H1 (cell line): ENCODE measurements at regions not wholly inside any gene's neighbourhood (a gene's known extent, or its start where the extent isn't known, plus 50 kb on each side); places are given as distances from the start of the nearest gene placed in this dataset.

Source experiments
- BACH1 ChIP-seq: IDR thresholded peaks from 2 replicates; pipeline ENCODE4 v1.6.1; 2012; ENCODE audit warnings: low read length, improper control_type of control experiment
- JUN ChIP-seq: IDR thresholded peaks from 2 replicates; pipeline ENCODE4 v1.6.1; 2011; ENCODE audit warnings: low read depth, mild to moderate bottlenecking, improper control_type of control experiment, low read length
- JUND ChIP-seq: IDR thresholded peaks from 2 replicates; pipeline ENCODE4 v1.6.1; 2011; ENCODE audit warnings: mild to moderate bottlenecking, improper control_type of control experiment, low read length
- RFX5 ChIP-seq: IDR thresholded peaks from 2 replicates; pipeline ENCODE4 v1.6.1; 2011; ENCODE audit warnings: low read depth, low read length, improper control_type of control experiment, borderline replicate concordance
- SUZ12 ChIP-seq: fragments of 200-600 bp; sonication (generic); IDR thresholded peaks from 2 replicates; pipeline ENCODE4 v1.6.1; 2012; ENCODE audit warnings: mild to moderate bottlenecking, inconsistent platforms, low read length, moderate library complexity, mixed read lengths
- TAF1 ChIP-seq: IDR thresholded peaks from 2 replicates; pipeline ENCODE4 v1.6.1; 2011; ENCODE audit warnings: mild to moderate bottlenecking, low read depth, low read length
- TBP ChIP-seq: IDR thresholded peaks from 2 replicates; pipeline ENCODE4 v1.6.1; 2011; ENCODE audit warnings: low read depth, low read length, improper control_type of control experiment
- TF ChIP-seq, protein P1 (sequence below): fragments of 300-600 bp; sonication (generic); IDR thresholded peaks from 2 replicates; pipeline ENCODE4 v1.7.1; 2012; ENCODE audit warnings: low read length, moderate library complexity, mild to moderate bottlenecking, inconsistent platforms; ENCODE audit not compliant: insufficient replicate concordance
- TF ChIP-seq, protein P2 (sequence below): IDR thresholded peaks from 2 replicates; pipeline ENCODE4 v1.6.1; 2011; ENCODE audit warnings: low read length, improper control_type of control experiment

DNA sequence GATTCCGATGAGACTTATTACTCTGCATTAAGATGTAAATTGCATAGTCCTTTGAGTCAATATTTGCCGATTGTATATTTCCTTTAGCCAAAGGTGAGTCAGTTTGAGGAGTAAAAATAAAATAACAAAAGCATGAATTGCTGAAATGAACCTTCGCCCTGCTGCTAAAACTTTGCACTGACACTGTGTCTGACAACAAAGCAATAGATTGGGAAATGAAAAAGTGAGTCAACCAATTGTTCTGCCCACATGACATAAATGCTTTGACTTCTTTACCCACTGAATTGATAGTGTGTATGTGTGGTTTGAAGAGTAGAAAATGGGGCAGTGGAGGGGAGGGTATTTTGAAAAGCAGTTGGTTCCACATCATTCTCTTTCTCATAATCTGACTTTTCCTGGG is 88.4 kb upstream of the AFF2 start (continued):
- TF ChIP-seq, protein P1, sequence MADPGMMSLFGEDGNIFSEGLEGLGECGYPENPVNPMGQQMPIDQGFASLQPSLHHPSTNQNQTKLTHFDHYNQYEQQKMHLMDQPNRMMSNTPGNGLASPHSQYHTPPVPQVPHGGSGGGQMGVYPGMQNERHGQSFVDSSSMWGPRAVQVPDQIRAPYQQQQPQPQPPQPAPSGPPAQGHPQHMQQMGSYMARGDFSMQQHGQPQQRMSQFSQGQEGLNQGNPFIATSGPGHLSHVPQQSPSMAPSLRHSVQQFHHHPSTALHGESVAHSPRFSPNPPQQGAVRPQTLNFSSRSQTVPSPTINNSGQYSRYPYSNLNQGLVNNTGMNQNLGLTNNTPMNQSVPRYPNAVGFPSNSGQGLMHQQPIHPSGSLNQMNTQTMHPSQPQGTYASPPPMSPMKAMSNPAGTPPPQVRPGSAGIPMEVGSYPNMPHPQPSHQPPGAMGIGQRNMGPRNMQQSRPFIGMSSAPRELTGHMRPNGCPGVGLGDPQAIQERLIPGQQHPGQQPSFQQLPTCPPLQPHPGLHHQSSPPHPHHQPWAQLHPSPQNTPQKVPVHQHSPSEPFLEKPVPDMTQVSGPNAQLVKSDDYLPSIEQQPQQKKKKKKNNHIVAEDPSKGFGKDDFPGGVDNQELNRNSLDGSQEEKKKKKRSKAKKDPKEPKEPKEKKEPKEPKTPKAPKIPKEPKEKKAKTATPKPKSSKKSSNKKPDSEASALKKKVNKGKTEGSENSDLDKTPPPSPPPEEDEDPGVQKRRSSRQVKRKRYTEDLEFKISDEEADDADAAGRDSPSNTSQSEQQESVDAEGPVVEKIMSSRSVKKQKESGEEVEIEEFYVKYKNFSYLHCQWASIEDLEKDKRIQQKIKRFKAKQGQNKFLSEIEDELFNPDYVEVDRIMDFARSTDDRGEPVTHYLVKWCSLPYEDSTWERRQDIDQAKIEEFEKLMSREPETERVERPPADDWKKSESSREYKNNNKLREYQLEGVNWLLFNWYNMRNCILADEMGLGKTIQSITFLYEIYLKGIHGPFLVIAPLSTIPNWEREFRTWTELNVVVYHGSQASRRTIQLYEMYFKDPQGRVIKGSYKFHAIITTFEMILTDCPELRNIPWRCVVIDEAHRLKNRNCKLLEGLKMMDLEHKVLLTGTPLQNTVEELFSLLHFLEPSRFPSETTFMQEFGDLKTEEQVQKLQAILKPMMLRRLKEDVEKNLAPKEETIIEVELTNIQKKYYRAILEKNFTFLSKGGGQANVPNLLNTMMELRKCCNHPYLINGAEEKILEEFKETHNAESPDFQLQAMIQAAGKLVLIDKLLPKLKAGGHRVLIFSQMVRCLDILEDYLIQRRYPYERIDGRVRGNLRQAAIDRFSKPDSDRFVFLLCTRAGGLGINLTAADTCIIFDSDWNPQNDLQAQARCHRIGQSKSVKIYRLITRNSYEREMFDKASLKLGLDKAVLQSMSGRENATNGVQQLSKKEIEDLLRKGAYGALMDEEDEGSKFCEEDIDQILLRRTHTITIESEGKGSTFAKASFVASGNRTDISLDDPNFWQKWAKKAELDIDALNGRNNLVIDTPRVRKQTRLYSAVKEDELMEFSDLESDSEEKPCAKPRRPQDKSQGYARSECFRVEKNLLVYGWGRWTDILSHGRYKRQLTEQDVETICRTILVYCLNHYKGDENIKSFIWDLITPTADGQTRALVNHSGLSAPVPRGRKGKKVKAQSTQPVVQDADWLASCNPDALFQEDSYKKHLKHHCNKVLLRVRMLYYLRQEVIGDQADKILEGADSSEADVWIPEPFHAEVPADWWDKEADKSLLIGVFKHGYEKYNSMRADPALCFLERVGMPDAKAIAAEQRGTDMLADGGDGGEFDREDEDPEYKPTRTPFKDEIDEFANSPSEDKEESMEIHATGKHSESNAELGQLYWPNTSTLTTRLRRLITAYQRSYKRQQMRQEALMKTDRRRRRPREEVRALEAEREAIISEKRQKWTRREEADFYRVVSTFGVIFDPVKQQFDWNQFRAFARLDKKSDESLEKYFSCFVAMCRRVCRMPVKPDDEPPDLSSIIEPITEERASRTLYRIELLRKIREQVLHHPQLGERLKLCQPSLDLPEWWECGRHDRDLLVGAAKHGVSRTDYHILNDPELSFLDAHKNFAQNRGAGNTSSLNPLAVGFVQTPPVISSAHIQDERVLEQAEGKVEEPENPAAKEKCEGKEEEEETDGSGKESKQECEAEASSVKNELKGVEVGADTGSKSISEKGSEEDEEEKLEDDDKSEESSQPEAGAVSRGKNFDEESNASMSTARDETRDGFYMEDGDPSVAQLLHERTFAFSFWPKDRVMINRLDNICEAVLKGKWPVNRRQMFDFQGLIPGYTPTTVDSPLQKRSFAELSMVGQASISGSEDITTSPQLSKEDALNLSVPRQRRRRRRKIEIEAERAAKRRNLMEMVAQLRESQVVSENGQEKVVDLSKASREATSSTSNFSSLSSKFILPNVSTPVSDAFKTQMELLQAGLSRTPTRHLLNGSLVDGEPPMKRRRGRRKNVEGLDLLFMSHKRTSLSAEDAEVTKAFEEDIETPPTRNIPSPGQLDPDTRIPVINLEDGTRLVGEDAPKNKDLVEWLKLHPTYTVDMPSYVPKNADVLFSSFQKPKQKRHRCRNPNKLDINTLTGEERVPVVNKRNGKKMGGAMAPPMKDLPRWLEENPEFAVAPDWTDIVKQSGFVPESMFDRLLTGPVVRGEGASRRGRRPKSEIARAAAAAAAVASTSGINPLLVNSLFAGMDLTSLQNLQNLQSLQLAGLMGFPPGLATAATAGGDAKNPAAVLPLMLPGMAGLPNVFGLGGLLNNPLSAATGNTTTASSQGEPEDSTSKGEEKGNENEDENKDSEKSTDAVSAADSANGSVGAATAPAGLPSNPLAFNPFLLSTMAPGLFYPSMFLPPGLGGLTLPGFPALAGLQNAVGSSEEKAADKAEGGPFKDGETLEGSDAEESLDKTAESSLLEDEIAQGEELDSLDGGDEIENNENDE: no peak
- no peak for TF ChIP-seq JUND
- no peak for TF ChIP-seq TAF1
- TF ChIP-seq BACH1: no peak
- TF ChIP-seq SUZ12: no peak
- TF ChIP-seq RFX5: no peak
- TF ChIP-seq, protein P2, sequence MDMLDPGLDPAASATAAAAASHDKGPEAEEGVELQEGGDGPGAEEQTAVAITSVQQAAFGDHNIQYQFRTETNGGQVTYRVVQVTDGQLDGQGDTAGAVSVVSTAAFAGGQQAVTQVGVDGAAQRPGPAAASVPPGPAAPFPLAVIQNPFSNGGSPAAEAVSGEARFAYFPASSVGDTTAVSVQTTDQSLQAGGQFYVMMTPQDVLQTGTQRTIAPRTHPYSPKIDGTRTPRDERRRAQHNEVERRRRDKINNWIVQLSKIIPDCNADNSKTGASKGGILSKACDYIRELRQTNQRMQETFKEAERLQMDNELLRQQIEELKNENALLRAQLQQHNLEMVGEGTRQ: no peak
- TF ChIP-seq JUN: no peak
- TF ChIP-seq TBP: no peak
